D721Med (cell line): ENCODE measurements at regions not wholly inside any gene's neighbourhood (a gene's known extent, or its start where the extent isn't known, plus 50 kb on each side); places are given as distances from the start of the nearest gene placed in this dataset.

Experiments used
- DNase-seq: peaks from one replicate; pipeline ENCODE4 v3.0.0; 2011; ENCODE audit warnings: low spot score; ENCODE audit not compliant: insufficient read length
- FAIRE-seq: peaks from 2 replicates; lab custom pipeline; 2011; peaks lifted over from hg19 to GRCh38; lab: Jason Lieb, UNC
- TF ChIP-seq, protein P1 (sequence below): IDR thresholded peaks from 2 replicates; pipeline ENCODE4 v1.5.1; 2012; ENCODE audit warnings: mild to moderate bottlenecking, control low read depth; ENCODE audit not compliant: insufficient read depth; ENCODE audit errors: missing control alignments

DNA sequence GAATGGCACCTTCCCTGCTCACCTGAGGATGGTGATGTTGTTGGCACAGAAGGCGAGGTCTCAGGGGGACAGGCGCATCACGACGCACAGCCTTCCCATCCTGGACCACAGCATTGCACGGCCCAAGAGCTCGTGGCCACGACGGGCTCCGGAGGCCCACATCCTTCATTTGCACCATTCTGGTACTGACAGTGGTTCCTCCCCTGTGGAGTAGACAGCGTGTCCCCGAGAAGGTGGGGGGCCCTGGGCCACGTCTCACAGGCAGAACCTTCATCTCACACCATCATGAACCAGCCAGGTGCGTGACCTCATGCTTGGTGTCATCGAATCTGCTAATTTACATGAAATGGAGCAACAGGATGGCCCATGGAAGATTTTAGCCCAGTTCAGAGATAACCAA lies 180.0 kb downstream of the CTTN start:
- FAIRE-seq (no peak), DNase-seq (no peak)
- TF ChIP-seq, protein P1, sequence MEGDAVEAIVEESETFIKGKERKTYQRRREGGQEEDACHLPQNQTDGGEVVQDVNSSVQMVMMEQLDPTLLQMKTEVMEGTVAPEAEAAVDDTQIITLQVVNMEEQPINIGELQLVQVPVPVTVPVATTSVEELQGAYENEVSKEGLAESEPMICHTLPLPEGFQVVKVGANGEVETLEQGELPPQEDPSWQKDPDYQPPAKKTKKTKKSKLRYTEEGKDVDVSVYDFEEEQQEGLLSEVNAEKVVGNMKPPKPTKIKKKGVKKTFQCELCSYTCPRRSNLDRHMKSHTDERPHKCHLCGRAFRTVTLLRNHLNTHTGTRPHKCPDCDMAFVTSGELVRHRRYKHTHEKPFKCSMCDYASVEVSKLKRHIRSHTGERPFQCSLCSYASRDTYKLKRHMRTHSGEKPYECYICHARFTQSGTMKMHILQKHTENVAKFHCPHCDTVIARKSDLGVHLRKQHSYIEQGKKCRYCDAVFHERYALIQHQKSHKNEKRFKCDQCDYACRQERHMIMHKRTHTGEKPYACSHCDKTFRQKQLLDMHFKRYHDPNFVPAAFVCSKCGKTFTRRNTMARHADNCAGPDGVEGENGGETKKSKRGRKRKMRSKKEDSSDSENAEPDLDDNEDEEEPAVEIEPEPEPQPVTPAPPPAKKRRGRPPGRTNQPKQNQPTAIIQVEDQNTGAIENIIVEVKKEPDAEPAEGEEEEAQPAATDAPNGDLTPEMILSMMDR: no peak

DNA sequence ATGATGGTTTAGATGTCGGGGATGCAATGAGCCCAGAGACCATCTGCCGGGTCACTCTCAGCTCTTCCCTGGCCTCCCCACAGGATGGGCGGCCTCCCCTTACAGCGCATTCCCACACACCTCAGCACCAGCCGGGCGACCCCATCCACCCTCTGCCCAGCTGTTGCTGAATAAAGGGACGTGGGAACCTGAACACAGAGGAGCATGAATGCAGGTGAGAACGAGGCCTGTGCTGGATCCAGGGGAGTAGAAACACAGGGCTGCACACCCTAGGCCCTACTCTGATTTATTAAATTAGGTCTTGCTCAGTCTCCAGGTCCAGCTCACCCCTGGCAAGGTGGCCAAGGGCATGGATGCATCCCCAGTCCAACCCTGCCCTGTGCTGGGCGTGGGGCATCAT lies 180.5 kb downstream of the CTTN start:
- DNase-seq (no peak), FAIRE-seq (no peak)
- TF ChIP-seq, protein P1: no peak

DNA sequence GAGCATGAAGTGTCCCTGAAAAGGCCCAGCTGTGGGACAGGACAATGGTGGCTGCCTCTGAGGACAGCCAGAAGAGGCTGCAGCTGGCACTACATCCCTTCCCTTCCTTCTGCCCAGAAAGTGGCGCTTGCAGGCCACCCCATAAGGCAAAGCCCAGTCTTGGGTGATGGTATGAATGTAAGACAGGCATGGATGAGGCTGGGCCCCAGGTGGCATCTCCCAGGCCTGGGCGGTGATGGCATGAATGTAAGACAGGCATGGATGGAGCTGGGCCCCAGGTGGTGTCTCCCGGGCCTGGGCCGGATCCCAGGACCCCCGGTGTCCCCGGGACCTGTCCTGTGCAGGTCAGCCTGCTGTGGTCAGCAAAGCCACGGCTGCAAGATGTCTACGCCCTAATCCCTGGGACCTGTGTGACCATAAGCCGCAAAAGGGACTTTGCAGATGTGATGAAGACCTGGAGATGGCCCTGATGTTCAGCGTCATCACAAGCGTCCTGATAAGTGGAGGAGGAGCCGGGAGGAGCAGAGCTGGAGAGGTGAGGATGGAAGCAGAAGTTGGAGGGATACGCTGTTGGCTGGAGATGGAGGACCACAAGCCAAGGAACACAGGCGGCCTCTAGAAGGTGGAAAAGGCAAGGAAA lies 181.1 kb downstream of the CTTN start:
- TF ChIP-seq, protein P1: no peak
- no peak for DNase-seq
- FAIRE-seq: no peak

DNA sequence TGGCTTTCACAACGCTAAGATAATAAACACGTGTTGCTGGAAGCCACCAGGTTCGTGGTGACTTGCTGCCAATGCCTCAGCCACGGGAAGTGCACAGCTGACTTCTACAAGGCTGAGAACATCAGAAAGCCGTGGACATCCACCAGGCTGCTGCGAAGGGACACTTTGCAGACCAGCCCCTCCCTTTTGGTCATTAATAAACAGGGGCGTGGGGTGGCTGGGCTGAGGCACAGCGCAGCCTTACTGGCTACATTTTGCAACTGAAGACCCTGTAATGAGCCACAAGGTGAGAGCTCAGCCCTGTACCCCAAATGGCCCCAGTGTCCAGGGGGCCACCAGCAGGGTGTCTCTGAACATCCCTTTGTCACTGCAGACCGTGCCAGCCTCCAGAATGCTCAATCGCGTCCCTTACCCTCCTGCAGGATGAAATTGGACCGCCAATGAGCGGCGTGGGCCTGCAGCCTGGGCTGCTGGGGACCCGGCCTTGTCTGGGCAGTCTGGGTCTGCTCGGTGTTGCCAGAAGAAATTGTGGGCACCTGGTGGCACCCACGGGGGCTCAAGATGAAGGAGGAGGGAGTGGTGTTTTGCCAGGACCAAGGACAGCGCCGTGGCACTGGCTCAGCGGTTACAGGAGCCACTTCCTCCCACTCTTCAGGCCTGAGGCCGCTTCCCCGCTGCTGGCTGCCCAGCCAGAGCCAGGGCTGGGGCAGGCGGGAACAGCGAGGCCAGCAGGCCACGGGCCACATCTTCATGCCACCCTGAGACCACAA lies 181.9 kb downstream of the CTTN start:
- TF ChIP-seq, protein P1: no peak
- no peak for FAIRE-seq

DNA sequence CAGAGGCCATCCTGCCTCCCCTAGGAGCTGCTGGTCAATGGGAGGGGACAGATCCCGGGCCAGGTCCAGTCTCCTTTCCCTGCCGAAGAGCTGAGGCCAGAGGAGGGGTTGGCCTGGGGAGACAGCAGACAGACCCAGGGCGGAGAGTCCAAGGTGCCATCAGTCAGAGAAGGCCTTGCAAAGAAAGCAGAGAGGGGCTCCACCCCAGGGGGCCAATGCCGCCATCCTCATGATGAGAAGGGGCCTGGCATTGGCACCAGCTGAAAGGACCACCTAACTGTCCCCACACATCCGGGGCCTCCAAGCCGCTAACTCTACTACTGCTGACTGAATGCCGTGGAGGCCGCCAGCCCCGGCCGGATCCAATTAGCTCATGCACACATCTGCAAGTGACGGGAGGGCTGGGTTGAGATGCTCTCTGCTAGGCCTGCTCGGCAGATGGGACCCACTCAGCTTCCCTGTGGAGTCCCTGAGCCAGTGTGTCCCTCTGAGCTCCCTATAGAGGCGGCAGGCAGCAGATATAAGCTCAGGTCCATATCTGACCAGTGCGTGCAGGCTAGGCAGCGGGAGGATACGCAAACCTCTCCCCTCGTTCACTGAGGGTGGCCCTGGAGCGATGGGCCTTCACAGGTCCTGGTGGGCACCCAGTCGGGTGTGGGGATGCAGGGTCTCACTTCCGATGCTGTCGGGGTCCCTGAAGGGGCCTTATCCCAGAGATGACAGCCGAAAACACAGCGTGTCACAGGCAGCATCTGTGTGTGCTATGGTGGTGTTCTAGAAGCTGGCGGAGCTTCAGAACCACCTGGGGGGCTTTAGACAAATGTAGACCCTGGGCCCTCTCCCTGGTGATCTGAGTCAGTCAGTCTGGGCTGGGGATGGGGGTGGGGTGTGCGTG lies 183.9 kb downstream of the CTTN start:
- DNase-seq: no peak
- TF ChIP-seq, protein P1: no peak
- no peak for FAIRE-seq

More for the DNA sequence above, 181.9 kb downstream of the CTTN start:
- DNase-seq: no peak

DNA sequence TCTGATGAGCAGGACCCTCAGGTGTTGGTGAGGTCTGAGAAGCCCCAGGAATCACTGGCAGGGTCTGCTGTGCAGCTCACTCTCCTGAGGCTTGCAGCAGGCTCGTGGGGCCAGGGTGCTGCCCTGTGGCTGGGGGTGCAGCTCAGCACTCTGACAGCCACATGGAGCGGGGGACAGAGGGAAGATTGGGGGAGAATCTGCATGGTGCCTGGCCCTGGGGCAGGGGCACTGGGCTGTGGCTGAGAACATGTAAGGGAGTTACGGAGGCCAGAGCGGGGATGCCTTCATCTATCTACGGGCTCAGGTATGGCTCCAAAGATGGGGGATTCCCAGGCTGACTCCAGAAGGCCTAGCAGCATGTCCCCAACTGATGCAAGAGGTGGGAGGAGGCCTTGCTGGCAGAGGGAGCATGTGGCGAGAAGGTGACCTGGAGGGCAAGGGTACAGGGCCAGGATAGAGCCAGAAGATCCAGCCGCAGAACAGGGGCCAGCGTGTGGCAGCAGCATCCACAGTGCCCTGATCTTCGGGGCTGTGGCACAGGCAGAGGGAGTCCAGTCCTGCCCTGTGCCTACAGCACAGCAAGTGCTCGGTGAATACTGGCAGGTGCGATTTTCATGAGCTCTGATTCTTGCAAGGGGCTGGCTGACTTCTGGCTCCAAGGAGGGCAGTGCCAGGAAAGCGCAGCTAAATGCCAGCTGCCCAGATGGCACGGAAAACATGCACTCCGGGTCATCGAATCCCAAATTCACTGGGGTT lies 184.7 kb downstream of the CTTN start:
- DNase-seq: no peak
- TF ChIP-seq, protein P1: no peak
- no peak for FAIRE-seq
